MM.1S (cell line): ENCODE measurements at regions not wholly inside any gene's neighbourhood (a gene's known extent, or its start where the extent isn't known, plus 50 kb on each side); places are given as distances from the start of the nearest gene placed in this dataset.

Experiments
- EZH2 ChIP-seq: fragments of 300-600 bp; sonication (generic); optimal IDR thresholded peaks from 2 replicates; pipeline ENCODE3; 2017; ENCODE audit warnings: low read depth, mild to moderate bottlenecking, antibody characterized with exemption, low read length, mixed read lengths
- EZH2phosphoT487 ChIP-seq: fragments of 300-600 bp; sonication (generic); IDR thresholded peaks from 2 replicates; pipeline ENCODE4 v1.6.1; 2018; ENCODE audit warnings: antibody characterized with exemption, low read length
- TF ChIP-seq, protein P1 (sequence below): fragments of 300-600 bp; sonication (generic); IDR thresholded peaks from 2 replicates; pipeline ENCODE4 v1.5.1; 2016; ENCODE audit warnings: antibody characterized with exemption, low read length, mixed read lengths

DNA sequence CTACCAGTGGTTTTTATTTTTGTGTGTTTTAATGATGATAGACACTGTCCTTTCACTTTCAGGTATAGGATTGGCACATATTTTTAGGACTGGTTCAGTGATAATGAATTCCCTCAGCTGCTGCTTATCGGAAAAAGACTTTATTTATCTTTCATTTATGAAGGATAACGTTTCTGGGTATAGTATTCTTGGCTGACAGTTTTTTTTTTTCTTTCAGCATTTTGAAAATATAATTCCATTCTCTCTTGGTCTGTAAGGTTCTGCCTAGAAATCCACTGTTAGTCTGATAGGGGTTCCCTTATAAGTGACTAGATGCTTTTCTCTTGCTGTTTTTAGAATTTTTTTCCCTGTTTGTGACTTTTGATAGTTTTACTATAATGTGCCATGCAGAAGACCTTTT, 313.1 kb downstream of the TENT5A start:
- TF ChIP-seq EZH2 (no peak), EZH2phosphoT487 (no peak)
- TF ChIP-seq, protein P1, sequence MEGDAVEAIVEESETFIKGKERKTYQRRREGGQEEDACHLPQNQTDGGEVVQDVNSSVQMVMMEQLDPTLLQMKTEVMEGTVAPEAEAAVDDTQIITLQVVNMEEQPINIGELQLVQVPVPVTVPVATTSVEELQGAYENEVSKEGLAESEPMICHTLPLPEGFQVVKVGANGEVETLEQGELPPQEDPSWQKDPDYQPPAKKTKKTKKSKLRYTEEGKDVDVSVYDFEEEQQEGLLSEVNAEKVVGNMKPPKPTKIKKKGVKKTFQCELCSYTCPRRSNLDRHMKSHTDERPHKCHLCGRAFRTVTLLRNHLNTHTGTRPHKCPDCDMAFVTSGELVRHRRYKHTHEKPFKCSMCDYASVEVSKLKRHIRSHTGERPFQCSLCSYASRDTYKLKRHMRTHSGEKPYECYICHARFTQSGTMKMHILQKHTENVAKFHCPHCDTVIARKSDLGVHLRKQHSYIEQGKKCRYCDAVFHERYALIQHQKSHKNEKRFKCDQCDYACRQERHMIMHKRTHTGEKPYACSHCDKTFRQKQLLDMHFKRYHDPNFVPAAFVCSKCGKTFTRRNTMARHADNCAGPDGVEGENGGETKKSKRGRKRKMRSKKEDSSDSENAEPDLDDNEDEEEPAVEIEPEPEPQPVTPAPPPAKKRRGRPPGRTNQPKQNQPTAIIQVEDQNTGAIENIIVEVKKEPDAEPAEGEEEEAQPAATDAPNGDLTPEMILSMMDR, result no peak
